Nephron progenitor cell (in vitro differentiated cells): ENCODE measurements at regions not wholly inside any gene's neighbourhood (a gene's known extent, or its start where the extent isn't known, plus 50 kb on each side); places are given as distances from the start of the nearest gene placed in this dataset.
A peak's percentile ranks its signal among the peaks of the same experiment; 100 is the strongest.

Experiments
- DNase-seq: peaks from one replicate; pipeline ENCODE4 v3.0.0; 2021
- H3K27ac Mint-ChIP-seq: 2 replicates; pipeline ENCODE4 v1.8.0; 2021; ENCODE audit warnings: mild to moderate bottlenecking, moderate library complexity, mixed read lengths
- H3K27me3 Mint-ChIP-seq: 2 replicates; pipeline ENCODE4 v1.8.0; 2021; ENCODE audit warnings: mild to moderate bottlenecking, low read depth, mixed read lengths; ENCODE audit not compliant: poor library complexity
- H3K36me3 Mint-ChIP-seq: 2 replicates; pipeline ENCODE4 v1.8.0; 2021; ENCODE audit warnings: low read depth, mixed read lengths
- H3K4me1 Mint-ChIP-seq: 2 replicates; pipeline ENCODE4 v1.8.0; 2021; ENCODE audit warnings: mixed read lengths
- H3K4me3 Mint-ChIP-seq: 2 replicates; pipeline ENCODE4 v1.8.0; 2021; ENCODE audit warnings: mild to moderate bottlenecking, moderate library complexity, mixed read lengths
- H3K9me3 Mint-ChIP-seq: 2 replicates; pipeline ENCODE4 v1.8.0; 2021; ENCODE audit warnings: mild to moderate bottlenecking, moderate library complexity, mixed read lengths
- TF ChIP-seq, protein P1 (sequence below): fragments of 200-600 bp; sonication (generic); IDR thresholded peaks from 2 replicates; pipeline ENCODE4 v1.5.0; 2021; ENCODE audit warnings: antibody characterized with exemption

DNA sequence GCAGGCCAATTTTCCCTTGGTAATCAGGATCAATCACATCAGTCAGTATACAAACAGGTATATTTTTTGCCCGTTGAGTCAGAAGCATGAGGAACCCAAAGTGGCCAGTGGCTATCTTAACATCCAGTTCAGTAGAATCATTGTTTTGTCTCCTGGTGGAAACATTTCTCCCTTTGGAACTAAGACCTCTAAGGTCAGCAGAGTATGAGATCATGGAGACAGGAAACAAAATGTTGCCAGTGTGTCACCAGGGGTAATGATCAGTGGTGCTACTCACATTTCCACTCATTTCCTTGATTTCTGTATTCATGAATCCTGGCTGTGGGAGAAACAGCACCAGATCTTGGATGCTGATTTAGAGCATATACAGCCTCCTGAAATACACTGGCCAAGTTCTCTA, 553.0 kb downstream of the CSNK1G3 start:
- Mint-ChIP-seq H3K27ac (no peak overlapping the region), H3K4me3 (no peak overlapping the region), H3K36me3 (peaks cover 10% of the 10 kb centered on the region), H3K9me3 (peaks cover 24% of the 10 kb centered on the region), H3K27me3 (no peaks in the 10 kb centered on the region), H3K4me1 (peaks cover 19% of the 10 kb centered on the region)
- TF ChIP-seq, protein P1, sequence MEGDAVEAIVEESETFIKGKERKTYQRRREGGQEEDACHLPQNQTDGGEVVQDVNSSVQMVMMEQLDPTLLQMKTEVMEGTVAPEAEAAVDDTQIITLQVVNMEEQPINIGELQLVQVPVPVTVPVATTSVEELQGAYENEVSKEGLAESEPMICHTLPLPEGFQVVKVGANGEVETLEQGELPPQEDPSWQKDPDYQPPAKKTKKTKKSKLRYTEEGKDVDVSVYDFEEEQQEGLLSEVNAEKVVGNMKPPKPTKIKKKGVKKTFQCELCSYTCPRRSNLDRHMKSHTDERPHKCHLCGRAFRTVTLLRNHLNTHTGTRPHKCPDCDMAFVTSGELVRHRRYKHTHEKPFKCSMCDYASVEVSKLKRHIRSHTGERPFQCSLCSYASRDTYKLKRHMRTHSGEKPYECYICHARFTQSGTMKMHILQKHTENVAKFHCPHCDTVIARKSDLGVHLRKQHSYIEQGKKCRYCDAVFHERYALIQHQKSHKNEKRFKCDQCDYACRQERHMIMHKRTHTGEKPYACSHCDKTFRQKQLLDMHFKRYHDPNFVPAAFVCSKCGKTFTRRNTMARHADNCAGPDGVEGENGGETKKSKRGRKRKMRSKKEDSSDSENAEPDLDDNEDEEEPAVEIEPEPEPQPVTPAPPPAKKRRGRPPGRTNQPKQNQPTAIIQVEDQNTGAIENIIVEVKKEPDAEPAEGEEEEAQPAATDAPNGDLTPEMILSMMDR, result no peak
- DNase-seq, result no peak

DNA sequence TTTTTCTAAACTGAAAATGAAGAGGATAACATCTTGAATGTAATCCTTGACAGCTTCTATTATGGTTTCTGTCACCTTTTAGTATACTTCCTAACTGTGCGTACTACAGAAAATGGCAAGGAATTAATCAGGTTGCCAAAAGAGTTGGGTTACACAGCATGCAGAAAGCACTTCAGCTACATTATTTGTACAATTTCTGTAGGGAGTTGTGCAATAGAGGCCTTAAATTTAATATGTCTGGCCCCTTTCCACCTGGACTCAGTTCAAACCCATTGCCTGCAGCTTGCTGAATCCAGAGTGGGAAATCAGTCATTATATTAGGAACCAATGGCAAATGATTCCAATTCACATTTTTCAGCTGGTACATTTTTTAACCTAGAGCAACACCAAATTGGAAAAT, 549.7 kb downstream of the CSNK1G3 start:
- no peaks in the 10 kb centered on the region for H3K27me3 Mint-ChIP-seq
- TF ChIP-seq, protein P1, result no peak
- DNase-seq, result no peak
- no peak overlapping the region for H3K27ac Mint-ChIP-seq
- H3K9me3 Mint-ChIP-seq, result peaks cover 24% of the 10 kb centered on the region
- peaks cover 52% of the 10 kb centered on the region for H3K4me1 Mint-ChIP-seq
- no peak overlapping the region for H3K4me3 Mint-ChIP-seq
- H3K36me3 Mint-ChIP-seq, result peaks cover 15% of the 10 kb centered on the region

DNA sequence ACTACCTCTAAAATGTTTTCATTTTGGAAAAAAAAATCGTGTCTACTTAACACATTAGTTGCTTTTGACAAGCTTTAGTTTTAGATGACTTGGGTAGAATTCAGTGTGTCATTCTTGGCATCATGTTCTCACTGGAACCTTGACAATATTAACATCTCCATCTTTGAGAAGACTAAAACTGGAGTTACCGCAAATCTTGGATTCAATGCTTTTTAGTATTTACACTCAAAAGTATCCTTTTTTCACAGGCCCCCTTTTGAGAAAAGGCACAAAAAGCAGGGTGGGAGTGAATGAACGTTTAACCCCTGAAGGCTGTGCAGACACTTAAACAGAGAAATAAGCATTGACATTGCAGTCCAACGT, 549.1 kb downstream of the CSNK1G3 start:
- TF ChIP-seq, protein P1, result no peak
- peaks cover 58% of the 10 kb centered on the region for H3K4me1 Mint-ChIP-seq
- no peak for DNase-seq
- peaks cover 15% of the 10 kb centered on the region for H3K36me3 Mint-ChIP-seq
- no peaks in the 10 kb centered on the region for H3K27me3 Mint-ChIP-seq
- H3K4me3 Mint-ChIP-seq, result no peak overlapping the region
- no peak overlapping the region for H3K27ac Mint-ChIP-seq
- H3K9me3 Mint-ChIP-seq, result peaks cover 23% of the 10 kb centered on the region

DNA sequence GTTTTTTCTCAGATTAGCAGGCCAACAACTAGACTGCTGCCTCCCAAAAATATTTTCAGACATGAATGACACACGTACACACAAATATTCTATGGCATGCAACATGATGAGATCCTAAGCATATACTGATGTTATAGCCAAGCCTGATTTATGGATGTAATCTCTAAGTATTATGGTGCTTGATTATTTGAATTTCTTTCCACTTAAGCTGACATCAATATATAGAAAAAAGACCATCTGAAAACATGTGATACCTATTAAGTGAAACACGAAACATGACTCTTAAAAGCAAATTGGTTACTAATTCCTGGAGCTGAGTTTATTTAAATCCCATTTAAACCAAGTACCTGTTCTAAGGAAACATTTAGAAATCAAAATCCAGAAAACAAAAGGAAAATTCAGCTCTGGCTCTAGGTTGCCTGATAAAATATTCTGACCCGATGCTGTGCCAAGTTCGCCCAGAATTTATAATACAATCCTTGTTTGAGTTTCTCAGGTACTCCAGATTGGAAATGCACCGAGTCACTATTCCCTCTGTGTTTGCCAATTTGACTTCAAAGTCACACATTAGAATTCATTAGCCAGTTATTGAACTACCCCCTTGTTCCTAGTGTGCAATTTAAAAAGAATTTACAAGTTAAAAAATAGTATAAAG, 548.6 kb downstream of the CSNK1G3 start:
- H3K9me3 Mint-ChIP-seq, result peaks cover 21% of the 10 kb centered on the region
- H3K4me1 Mint-ChIP-seq, result peaks cover 60% of the 10 kb centered on the region
- H3K36me3 Mint-ChIP-seq, result peaks cover 15% of the 10 kb centered on the region
- no peaks in the 10 kb centered on the region for H3K27me3 Mint-ChIP-seq
- TF ChIP-seq, protein P1, result no peak
- no peak for DNase-seq
- no peak overlapping the region for H3K27ac Mint-ChIP-seq
- no peak overlapping the region for H3K4me3 Mint-ChIP-seq

DNA sequence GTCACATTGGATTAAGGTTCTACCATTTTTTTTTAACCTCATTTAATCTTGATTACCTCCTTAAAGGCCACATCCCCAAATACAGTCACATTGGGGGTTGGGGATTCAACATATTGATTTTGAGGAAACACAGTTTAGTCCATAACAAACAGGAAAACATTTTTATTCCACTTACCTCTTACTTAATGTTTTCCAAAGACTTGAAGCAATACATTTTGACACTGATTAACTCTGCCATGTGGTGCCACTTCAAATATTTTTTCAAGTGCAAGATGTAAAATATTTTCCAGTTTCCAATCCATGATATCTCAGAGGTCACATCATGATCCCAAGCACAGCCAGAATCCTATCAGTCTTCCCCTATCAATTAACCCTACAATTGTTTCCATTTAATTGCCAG, 548.0 kb downstream of the CSNK1G3 start:
- Mint-ChIP-seq H3K27ac (no peak overlapping the region), H3K9me3 (peaks cover 21% of the 10 kb centered on the region), H3K27me3 (no peaks in the 10 kb centered on the region), H3K4me3 (no peak overlapping the region), H3K4me1 (peaks cover 64% of the 10 kb centered on the region), H3K36me3 (peaks cover 15% of the 10 kb centered on the region)
- TF ChIP-seq, protein P1, result no peak
- no peak for DNase-seq

DNA sequence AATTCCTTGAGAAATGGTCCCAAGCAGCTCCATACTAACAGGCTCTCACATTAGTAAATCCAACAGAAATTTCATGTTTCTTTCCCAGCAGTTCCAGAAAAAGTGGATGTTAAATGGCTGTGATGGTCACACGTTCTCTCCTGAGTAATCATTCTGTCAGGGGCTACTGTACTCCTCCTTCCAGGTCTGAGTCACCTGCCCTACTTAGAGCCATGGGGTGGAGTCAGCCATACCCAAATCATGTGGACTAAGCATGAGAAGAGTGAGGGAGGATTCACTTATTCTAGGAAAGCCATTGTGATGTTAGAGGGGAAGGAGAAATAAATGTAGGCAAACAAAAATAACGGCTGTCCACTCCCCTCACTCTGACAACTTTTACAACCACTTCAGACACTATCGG, 547.2 kb downstream of the CSNK1G3 start:
- H3K9me3 Mint-ChIP-seq, result peaks cover 14% of the 10 kb centered on the region
- DNase-seq, result no peak
- H3K27ac Mint-ChIP-seq, result peak overlapping the region; percentile 83
- H3K4me3 Mint-ChIP-seq, result peak overlapping the region; percentile 11
- peaks cover 72% of the 10 kb centered on the region for H3K4me1 Mint-ChIP-seq
- TF ChIP-seq, protein P1, result no peak
- H3K36me3 Mint-ChIP-seq, result peaks cover 9% of the 10 kb centered on the region
- H3K27me3 Mint-ChIP-seq, result no peaks in the 10 kb centered on the region
